ENCODE measurements at regions not wholly inside any gene's neighbourhood (a gene's known extent, or its start where the extent isn't known, plus 50 kb on each side); places are given as distances from the start of the nearest gene placed in this dataset.
A peak's percentile ranks its signal among the peaks of the same experiment; 100 is the strongest.

GRCh38 chr7:85644272-85644671 is 457.4 kb upstream of the SEMA3D start:
- no peak for DNase-seq (ENCODE audit: low read depth)

DNA sequence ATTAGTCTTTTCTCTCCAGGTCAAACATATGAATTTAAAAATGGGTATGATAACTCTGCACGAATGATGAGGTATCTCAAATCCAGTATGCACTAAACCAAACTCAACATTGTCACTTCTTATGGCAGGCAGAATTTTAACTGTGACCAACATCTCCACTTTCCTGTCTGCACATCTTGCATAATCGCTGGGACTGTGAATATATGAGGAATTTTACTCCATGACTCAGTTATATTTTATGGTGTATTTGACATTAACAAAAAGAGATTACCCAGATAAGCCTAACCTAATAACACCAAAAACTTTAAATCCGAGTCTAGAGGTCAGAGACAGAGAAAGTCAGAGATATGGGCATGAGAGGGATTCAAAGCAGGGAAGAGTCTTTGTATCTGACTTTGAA is 454.5 kb upstream of the SEMA3D start:
- peak; percentile 4 for DNase-seq (ENCODE audit: low read depth)

DNA sequence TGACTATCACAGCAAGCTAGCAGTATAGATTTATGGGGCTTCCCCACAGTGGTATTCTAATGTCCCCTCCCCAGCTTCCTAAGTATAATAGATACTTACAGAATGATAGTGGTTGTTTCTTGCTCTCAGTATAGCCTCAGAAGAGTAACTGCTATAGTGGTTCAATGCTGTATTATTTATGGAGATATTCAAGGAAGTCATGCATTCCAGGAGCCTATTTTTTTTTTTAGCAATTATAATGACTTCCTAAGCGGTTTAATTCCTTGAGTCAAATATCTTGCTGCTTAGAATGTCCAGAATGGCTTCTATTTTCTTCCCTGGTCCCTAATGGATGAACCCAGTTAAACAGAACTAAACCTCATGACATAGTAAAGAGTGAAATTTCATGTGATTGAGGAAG is 451.5 kb upstream of the SEMA3D start:
- DNase-seq (ENCODE audit: low read depth), result no peak

GRCh38 chr7:85634951-85635350 is 448.1 kb upstream of the SEMA3D start:
- DNase-seq (ENCODE audit: low read depth), result no peak

DNA sequence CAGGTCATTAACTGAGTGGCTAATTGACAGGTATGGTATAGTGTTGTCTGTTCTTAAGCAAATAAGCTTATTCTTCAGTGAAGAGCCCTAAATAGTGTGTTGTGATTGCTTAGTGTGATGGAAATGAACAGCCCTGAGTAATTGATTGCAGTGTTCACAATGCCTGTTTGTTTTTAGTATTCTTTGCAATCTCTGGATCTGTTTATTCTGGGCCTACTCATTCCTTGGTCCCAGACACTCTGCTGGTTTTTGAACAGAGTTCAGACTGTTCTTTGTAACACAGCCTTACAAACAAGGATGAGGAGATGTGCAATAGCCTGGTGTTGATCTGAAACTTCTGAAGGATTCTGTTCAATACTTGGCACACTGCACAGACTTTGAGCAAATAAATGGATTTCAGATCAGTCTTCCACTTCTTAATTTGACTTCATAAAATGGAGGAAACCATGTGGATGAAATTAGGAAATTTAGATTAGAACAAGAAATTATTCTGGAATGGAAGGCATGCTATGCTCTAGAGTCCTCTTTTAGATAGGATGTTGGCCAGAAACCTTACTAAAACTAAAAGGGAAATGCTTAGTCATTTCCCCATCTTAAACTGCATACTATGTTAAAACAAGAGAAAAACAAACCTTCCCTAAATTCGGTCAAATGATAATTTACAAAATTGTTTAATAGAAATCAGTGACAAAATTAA is 444.2 kb upstream of the SEMA3D start:
- no peak for DNase-seq (ENCODE audit: low read depth)

- no peak for DNase-seq (ENCODE audit: low read depth)
Observed at GRCh38 chr7:85627791-85628586, 441.1 kb upstream of the SEMA3D start.

DNA sequence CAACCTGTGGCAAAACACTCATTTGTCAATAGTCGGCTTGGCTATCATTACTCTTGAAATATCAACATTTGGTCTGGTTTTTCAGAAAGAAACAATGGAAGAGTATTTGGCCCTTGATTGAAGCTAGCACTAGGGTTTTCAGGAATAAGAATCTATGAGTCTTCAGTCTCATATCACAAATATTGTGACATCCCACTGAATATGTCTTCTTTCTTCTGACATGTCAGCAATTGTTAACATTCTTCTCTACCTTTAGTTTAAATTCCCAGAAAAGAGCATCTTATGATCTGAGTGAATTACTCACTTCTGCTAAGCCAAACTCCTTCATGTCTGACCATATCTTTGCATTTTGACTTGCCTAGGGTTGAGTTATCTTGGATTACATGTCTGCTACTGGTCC is 435.2 kb upstream of the SEMA3D start:
- peak; percentile 6 for DNase-seq (ENCODE audit: low read depth)

DNA sequence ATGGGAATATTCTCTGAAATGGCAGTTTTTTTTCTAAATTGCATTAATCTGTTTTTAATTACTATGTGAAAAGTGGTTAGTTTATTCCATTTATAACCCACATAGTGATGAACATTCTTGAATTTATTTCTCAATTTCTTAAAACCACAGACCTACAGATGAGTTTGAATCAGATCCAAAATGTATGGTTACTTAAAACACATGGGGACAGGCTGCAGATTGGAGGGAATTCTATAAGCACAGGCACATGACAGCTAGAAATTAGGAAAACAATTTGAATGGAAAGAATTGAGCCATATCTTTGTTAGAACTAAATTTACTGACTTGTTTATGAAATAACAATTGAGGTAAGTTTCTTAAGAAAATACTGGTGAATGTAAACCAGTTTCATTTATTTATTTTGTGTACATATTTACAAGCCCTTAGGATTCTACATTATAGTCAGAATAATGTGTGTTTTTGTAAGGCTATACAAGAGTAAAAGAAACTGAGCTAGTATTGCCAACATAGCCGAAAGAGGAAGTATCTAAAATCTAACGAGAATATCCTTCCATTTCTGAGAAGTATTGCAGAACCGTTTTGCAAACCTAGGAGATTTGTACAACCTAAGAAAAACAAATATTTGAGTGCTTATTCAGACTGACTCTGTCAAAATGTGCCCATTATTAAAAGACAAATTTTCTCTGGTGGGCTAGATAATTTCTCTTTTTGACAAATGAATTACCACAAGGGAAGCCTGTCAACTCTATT is 434.3 kb upstream of the SEMA3D start:
- DNase-seq (ENCODE audit: low read depth), result peak; percentile 7

- DNase-seq (ENCODE audit: low read depth), result no peak
Observed at GRCh38 chr7:85619236-85619635, 432.4 kb upstream of the SEMA3D start.

GRCh38 chr7:85614684-85615083 is 427.8 kb upstream of the SEMA3D start:
- no peak for DNase-seq (ENCODE audit: low read depth)

DNA sequence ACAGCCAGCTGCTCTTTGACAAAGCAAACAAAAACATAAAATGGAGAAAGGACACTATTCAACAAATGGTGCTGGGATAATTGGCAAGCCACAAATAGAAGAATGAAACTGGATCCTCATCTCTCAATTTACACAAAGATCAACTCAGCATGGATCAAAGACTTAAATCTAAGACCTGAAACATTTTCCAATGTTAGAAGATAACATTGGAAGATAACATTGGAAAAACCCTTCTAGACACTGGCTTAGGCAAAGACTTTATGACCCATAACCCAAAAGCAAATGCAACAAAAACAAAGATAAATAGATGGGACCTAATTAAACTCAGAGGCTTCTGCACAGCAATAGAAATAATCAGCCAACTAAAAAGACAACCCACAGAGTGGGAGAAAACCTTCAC is 425.7 kb upstream of the SEMA3D start:
- DNase-seq (ENCODE audit: low read depth), result no peak

GRCh38 chr7:85608804-85609203 is 421.9 kb upstream of the SEMA3D start:
- no peak for DNase-seq (ENCODE audit: low read depth)

- no peak for DNase-seq (ENCODE audit: low read depth)
Observed at GRCh38 chr7:85602196-85602595, 415.3 kb upstream of the SEMA3D start.

DNA sequence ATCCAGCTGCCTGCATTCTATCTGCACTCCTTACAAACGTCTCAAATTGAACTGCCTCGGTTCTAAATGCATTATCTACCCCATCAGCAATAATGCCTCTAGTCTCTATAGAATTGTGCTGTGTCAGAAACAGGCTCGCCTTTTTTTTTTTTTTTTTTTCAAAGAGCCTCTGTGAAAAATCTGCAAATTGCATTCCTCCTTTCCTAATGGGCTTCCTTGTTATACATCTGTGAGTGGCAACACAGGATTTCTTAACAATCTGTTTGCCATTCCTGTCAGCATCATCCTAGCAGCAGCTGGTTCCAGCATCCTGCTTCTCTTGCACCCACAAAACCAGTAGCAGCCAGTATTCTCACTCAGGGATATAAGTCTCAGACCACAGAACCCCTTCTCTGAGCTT is 413.5 kb upstream of the SEMA3D start:
- DNase-seq (ENCODE audit: low read depth), result no peak

DNA sequence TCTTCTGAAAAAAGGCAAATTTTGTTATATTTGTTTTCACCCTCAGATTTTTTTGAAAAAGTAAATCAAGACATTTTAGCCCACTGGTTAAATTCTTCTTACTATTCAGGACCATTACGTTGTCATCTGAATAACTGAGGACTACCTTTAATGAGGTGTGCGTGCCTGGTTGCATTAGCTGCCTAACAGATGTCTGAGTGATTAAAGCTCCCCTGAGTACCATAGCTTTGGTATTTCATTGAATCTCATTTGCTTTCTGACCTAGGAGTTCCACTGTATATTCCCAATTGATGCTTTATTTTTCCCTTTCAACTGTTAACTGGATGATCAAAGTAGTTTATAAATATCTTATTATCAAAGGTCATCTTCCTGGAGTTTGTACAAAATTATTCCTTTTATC is 410.0 kb upstream of the SEMA3D start:
- DNase-seq (ENCODE audit: low read depth), result no peak

DNA sequence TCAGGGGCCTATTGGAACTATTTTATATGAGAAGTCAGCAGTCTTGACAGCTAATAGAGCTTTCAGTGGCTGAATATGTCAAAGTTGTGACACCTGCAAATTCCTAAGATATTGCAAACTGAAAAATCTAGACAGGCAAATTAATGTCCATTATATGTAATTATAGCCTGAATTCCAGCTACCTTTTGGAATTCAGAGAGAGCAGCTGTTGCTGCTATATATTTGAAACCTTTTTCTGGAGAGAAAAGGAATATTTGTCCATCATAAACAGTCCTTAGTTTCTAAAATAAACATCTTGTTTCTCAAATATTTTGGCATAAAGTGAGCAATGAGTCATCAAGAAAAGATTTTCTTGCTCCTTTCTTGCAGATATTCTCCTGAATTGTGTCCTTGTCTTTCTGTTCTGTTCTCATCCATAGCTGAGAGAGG is 408.9 kb upstream of the SEMA3D start:
- peak; percentile 28 for DNase-seq (ENCODE audit: low read depth)

- no peak for DNase-seq (ENCODE audit: low read depth)
Observed at GRCh38 chr7:85593355-85593754, 406.5 kb upstream of the SEMA3D start.

GRCh38 chr7:85587785-85588184 is 400.9 kb upstream of the SEMA3D start:
- no peak for DNase-seq (ENCODE audit: low read depth)

DNA sequence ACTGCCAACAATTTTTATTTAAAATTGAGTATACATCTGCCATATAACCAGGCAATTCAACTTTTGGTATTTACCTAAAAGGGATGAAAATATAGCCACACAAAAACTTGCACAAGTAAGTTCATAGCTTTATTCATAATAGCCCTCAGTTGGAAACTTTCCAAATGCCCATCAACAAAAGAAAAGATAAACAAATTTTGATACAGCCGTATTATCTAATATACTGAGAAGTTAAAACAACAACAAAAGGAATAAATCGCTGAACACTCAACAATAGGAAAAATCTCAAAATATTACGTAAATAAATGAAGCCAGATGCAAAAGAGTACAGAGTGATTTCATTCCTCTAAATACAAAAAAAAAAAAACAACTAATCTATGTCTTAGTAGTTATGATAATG is 399.2 kb upstream of the SEMA3D start:
- no peak for DNase-seq (ENCODE audit: low read depth)

DNA sequence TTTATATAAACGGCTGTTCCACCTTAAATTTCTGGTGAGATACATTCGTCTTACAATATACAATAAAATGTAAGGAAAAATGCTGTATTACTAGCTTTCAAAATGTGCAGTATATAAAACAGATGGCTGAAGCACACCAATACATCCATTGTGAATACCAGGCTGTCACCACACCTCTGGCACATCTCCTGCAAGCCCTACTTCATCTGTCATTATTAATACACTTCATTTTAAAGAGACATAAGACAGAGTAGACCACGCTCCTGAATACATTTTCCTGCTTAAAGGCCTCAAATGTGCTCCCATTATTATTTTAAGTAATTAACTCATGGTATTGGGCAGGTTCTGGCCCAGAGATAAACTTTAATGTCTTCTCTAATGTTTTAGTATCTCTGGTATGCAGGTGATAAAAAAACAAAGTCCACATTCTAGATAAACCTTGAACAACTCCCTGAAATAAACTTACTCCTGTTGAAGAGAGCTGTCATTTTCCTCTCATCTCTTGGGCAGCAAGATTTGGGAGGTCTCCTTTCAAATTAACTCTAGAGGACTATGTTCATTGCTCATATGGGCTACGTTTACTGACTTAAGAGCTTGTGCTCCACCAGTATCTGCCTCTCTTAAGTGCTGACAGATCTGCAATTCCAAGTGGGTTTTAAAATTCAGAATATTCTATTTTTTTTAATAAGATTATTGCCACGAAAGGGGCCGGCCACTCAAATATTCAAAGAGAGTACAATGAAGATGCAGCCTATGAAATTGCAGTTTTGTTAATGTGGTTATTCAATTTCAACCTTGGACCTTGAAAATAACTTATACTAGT is 396.5 kb upstream of the SEMA3D start:
- DNase-seq (ENCODE audit: low read depth), result no peak

DNA sequence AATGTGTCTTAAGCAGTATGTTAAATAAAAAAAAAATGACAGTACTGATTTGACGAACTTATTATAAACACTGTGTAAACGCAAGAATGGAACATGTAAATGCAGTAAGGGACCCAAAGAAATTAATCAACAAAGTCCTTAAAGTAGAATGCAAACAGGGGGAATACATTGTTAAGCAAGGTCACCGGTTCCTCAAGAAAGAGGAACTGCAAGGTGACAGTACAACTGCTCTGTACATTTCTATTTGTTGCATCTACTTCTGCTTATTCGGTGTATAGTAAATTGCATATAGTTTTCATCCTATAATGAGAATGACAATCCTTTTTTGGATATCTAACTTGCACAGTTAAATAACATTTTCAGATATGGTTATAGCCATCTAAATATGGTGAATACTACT is 387.0 kb upstream of the SEMA3D start:
- DNase-seq (ENCODE audit: low read depth), result no peak

GRCh38 chr7:85573346-85573745 is 386.5 kb upstream of the SEMA3D start:
- DNase-seq (ENCODE audit: low read depth), result no peak

Data from amniotic epithelial cell (primary cell).